HG02973 (cell line): ENCODE measurements at regions not wholly inside any gene's neighbourhood (a gene's known extent, or its start where the extent isn't known, plus 50 kb on each side); places are given as distances from the start of the nearest gene placed in this dataset.

ENCODE experiments used
- ATAC-seq: cut with Tn5 transposase; IDR thresholded peaks from one replicate; pipeline ENCODE4 v1.9.1; 2021; ENCODE audit warnings: moderate library complexity; ENCODE audit not compliant: unreplicated experiment

DNA sequence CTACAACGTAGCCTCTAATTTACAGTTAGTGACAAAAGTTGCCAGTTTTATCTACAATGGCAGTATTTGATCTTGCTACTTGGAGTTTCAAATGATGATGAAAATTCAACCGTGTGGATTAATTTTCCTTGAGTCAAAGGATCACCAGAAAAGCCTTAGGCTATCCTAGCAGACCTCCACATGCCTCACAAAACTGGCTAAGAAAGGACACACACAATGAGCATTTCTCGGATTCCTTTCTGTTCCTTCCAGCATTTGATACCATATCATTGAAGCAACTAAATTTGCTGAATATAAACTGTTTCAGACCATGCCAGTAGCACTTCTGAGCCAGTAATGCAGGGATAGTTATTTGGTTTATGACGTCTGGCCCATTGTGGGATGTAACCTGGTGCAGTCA lies 587.4 kb upstream of the MDFIC2 start:
- no peak for ATAC-seq

DNA sequence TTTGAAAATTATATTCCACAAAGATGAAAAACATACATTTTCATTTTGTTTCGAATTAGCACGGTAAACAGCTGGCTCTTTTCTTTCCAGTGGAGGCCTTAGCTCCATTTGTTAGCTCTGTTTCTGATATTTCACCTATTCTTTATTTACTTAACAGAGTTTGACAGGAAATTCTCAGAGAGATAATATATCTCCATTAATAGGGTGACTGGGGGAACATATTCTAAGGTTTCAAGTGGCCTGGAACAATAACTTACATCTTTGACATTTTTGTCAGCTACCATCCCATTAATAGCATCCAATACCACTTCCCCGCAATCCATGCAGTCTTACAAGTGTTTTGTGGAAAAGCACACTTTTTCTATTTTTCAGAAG lies 577.6 kb upstream of the MDFIC2 start:
- no peak for ATAC-seq

DNA sequence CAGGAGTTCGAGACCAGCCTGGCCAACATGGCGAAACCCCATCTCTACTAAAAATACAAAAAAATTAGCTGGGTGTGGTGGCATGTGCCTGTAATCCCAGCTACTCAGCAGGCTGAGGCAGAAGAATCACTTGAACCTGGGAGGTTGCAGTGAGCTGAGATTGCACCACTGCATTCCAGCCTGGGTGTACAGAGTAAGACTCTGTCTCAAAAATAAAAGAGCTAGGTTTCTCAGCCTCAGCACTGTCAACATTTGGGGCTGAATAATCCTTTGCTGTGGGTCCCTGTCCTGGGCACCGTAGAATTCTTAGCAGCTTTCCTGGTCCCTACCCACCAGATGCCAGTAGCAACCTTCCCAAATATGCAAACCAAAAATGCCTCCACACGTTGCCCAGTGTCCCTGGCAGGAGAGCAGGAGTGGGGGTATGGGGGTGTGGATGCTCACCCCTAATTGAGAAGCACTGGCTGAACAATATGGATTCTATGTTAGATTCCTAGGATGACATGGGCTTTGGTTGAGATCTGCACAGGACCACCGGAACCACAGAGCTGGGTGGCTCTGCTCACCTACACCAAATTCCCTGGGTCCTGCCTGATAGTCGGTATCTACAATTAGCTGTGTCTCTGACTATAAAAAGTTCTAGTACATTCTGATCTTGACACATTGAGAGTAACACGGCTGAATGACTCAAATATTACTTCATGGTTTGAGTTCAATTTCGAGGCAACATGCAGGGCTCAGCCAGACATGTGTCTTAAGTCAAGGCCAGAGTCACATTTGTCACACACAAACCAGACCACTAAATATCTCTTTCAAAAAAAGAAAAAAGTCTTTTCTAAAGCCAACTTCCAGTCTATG lies 577.0 kb upstream of the MDFIC2 start:
- ATAC-seq: no peak

DNA sequence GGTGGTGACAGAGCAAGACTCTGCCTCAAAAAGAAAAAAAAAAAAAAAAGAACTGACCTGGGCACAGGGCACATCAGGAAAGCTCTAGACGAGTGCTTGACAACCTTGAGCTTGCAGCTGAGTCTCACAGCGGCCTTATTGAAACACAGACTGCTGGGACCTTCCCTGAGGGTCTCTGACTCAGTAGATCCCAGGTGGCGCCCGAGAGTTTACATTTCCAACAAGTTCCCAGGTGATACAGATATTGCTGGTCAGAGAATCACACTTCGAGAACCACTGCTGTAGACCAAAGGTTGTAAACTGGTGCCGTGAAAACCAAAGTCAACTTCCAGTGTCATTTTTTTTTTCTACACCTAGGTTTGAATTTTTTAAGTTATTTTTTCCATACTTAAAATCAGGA lies 573.2 kb upstream of the MDFIC2 start:
- no peak for ATAC-seq

DNA sequence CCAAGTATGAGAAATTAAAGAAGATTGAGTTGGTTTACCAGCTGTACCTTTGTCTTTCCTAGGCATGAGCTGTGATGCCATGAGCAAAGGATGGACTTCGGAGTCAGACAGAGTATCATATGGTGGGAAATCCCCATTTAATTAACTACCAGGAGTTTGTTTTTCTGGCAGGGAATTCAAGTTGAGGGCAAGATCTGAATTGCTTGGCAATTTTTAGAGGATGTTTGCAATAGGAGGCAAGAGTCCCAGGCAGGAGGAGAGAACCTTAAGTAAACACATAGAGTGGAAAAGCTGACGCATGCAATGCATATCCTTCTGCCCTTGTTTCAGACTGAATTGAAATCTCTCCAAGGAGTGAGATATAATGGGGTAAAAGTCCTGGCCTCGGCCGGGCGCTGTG lies 569.7 kb upstream of the MDFIC2 start:
- ATAC-seq: no peak

DNA sequence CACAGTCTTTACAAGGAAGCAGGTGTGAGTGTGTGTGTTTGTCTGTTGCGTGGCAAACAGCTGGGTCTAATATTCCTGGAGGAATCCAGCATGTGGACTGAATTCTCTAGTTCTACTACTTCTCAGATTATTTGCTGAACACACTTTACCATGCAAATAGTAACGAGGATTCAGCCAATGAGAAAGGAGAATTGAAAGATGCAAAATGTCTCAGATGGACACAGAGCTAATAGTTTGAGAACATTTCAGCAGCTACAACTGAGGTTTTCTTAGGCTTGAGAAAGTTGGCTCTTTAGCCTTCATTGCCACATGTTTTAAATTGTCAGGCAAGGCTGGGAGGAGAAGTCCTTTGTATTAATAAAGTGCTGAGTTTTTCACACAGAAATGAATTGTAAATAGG lies 568.0 kb upstream of the MDFIC2 start:
- no peak for ATAC-seq

DNA sequence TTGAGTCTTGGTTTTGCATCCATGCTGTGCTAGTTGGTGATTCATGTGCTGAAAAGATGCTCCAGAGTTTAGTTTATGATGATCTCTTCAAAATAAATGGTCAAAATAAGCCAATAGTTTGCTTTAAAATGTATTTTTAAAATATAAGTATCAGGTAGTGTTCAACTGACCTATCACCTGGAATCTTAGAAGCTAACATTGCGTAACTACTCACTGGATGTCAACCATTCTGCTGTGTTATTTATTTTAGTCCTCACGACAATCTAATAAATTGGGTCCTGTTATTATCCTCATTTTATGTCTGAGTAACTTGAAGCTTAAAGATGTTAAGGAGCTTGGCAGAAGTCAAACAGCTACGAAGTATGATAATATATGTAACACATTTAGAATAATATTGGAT lies 563.7 kb upstream of the MDFIC2 start:
- no peak for ATAC-seq

DNA sequence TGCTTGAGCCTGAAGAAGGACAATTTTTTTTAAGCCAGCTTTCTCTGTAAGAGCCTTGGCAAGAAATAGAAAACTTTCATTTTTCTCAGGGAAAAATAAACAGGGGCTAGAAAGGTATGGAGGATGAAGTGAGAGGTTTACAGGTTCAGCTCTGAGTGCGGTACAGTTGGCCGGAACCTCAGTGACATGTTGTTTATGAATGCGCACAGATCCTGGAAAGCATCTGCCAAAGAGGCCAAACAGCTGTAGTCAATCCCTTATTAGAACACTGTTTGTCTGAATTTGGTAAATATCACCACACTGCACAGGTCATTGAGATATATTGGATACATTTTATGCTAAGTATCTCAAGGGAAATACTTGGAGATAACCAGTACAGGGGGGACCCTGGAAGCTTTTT lies 561.8 kb upstream of the MDFIC2 start:
- ATAC-seq: no peak

DNA sequence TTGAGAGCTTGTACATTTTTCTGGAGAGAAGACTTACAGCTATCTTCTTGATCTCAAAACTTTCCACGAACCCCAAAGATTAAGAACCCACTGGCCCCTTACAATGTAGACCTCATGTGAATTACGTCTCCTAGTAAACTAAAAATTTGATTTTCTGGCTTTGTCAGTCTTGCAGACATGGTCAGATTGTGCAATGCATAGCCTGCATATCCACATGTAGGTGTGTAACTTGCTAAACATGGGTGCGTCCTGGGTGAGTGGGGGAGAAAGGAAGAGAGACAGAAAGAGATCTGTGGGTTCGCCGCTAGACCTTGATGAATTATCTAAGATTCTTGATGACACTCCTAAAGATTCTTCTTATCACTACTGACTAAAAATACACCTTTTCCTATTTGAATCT lies 561.2 kb upstream of the MDFIC2 start:
- no peak for ATAC-seq

DNA sequence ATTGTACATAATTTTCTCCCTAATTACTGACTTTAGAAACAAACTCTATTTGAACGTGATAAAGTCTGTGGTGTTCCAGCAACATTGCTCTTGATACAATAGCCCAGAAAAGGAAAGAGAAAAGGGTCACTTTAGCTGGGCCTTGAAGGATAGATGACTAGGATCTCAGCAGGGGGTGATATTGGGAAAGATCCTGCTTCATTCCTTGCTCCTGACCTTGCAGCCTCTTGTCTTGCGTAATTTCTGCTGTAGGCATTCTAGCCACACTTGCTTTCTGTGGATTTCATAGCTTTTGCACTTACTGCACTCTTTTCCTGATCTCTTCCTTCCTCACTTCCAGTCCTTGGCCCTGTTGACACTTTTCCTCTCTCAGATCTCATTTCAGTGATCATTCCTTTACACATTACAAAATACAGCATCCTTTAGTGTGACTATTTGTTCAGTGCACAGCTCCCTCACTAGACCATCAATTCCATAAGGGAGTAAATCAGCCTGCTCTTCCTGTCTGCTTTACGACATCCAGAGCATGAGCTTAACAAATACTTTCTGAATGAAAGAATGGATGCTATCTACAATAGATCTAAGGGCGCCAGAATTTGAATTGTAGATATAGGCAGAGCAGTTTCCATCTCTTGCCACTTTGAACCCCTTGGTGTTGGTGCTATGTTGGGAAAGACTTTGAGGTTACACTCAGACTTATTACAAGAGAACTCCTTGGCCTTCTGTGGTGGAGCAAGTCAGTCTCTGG lies 559.6 kb upstream of the MDFIC2 start:
- no peak for ATAC-seq

DNA sequence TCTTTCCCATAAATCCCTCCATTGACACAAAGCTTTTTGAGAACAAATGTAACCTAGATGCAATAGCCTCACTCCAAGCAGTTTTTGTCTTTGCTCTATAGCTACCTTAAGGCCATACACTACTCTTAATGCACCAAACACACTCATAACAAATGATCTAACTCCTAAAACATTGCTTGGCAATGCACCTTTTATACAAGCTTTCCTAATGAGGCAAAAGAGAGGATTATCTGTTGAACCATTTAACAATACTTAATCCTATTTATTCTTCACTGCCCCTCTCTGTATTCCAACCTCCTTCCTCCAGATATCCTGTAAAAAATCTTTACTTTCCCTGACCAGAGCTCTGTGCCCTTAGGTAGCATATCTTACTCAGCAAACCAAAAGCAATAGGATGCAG lies 558.1 kb upstream of the MDFIC2 start:
- ATAC-seq: no peak

DNA sequence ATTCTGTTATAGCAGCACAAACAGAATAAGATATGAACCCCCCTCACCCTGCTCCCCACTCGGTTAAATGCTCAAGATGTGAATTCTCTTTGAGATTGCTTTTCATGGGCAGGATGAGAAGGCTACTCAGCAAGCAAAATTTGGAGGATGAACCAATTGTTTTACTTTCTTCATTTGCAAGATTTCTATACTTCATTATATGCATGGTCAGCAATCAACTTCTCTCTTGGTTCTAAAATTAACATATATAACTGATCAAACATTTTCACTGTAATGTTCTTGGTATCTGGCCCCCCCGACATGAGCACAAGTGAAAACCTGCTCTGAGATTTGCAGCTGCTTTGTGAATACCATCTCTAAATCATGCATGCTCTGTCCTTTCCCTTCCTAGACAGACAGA lies 556.1 kb upstream of the MDFIC2 start:
- no peak for ATAC-seq

DNA sequence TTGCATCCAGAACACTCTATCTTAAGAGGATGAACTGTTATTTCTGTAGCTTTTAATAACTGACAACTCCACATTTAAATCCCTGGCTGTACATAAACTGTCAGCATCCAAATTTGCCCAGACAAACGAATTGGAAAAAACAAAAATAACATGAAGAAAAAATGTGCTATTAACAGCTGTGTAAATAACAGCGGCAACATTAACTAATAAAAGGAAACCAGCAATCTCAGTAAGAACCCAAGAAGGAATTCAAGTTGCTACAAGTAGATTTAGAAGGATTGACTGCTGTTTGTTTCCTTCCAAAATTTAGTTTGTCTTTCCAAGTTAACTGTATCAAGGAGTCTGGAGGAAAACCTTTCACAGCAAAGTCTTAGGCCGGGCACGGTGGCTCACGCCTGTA lies 550.6 kb upstream of the MDFIC2 start:
- ATAC-seq: no peak

DNA sequence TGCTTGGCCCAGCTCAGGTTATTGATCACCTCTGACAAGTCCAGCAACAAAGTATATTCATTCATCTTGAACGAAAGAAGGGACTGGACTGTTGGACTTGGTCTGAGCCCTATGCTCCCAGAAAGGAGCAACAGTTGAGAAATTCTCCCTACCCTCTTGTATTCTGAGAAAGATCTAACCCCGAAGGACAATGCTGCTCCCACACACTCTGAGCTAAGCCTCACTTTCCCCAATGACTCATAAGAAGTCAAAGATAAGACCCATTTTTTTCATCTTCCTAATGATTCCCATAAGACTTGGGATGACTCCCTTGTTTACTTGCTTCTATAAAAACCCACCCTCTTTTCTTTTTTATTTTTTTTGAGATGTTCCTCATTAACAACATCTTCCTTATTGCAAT lies 549.4 kb upstream of the MDFIC2 start:
- no peak for ATAC-seq

DNA sequence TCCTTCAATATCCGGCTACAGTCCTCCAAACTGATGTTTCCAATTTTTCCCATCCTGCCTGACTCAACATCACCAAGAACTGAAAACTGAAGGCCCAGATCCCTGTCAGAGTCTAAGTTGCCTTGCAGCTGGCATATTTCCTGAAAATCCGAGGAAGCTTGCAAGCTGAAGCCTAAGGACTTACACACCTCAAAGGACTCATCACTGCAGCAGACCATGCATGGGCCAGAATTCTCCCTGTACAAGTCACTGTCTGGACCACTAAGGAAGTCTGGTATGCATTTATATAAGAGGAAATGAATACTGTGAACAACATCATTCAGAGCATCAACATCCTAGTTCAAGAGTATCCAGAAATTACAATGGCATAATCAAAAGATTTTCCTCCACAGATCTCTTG lies 548.8 kb upstream of the MDFIC2 start:
- no peak for ATAC-seq

DNA sequence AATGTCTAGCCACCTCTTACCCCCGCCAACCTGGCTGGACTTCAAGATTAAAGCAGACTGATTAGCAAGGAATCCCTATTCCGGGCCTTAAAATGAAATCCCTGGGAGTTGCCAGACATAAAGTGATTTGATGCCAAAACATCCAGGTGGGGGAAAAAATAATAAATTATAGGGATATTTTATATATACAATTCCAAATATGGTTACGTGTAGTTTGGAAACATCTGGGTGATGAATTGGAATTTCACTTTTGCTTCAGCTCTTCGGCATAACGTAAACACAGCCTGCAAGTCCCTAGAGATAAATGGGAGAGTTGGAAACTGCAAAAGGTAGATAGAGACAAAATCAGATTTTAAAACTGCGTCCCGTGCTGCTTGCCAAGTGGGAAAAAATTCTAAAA lies 545.5 kb upstream of the MDFIC2 start:
- no peak for ATAC-seq

DNA sequence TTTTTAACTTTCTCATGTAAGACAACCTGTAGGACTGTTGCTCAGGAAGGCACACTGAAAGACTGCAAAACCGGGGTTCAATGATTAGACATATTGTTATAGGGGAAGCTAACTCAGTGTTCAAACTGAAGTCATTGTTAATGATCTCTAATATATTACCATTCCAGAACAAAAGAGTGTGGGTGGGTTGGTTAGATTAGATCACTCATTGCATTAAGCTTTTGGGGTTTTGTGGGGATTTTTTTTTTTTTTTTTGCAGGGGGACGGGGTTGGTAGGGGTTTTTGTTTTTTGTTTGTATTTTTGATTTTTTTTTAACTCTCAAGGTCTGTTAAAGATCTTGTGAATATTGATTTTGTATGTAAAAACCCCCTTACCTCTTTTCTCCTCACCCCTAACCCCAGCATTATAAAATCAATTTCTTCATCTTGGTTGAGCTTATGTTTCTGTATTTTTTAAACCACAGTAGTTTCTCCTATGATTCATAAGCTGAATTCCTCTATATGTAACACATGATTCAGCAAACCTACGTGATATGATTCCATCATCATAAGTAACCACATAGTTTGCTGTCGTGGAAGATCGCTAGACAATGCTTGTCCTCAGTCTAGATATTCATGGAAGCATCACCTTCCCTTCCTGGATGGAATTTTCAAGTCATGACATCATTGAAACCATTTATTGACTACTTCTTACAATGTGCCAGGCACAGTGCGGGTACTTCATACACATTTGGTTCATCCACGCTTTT lies 544.1 kb upstream of the MDFIC2 start:
- ATAC-seq: peak; percentile 59

DNA sequence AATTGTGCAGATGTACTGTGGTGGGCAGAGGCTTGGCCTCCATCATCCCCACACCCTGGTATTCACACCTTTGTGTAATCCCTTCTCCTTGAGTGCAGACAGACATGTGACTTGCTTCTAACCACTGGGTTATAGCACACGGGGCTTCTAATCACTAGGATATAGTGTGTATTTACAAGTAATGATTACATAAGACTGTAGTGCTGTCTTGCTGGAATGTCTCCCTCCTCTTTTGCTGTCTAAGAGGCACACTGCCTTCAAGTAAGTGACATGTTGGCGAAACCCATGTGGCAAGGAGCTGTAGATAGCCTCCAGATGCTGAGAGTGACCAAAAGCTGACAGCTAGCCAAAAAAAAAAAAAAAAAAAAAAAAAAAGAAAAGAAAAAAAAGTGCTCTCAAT lies 542.7 kb upstream of the MDFIC2 start:
- no peak for ATAC-seq

DNA sequence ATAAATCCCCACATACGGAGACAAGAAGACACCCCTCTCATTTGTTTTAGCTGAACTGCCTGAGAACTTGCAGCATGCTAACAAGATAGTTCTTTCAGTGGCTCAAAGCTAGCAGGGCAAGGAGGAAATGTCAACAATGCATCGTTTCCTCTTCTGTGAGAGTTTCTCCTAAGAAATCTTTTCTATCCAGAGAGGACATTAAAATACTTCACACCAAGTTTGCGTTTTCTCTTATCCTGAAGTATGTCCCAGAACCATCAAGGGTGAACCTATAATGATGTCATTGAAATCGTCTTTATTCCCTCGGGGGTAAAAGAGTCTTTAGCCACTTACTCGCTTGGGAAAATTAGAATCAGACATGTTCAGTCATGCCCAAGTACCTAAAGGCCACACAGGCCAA lies 541.7 kb upstream of the MDFIC2 start:
- ATAC-seq: no peak

DNA sequence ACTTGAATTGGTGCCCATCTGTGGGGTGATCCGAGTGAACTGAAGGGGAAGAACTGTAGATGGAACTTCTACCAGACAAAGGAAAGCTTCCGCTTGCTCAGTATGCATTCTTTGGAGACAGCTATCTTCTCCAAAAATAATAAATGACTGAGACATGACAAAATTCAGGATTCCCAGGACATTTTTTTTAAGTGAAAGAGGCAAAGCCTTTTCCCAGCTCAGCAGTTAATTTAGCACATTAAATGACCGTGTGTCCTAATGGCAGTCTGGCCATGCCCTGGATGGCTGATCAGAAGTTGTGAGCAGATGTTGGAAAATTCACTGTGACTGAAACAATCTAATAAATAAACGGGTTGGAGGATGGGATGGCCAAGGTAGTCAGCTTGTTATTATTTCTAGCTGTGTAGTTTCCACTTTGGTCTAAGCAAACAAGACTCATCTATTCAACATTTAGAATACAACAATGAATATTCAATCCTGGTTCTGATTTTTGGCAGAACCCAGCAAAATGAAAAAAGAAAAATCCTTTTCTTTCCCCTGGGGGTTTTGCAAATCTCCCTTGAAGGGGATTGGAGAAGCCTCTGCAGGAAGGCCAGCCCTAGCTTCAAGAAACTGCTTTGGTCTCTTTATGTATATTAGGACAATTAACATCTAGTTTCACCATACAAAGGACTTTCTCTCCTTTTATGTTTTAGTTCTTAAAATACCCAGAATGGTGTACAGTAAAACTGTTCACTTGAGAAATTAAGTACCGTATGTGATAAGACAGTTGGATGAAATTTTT lies 540.9 kb upstream of the MDFIC2 start:
- ATAC-seq: no peak
